CD14-positive monocyte (primary cell): ENCODE measurements at regions not wholly inside any gene's neighbourhood (a gene's known extent, or its start where the extent isn't known, plus 50 kb on each side); places are given as distances from the start of the nearest gene placed in this dataset.

Experiments used
- DNase-seq, 3 donors: peaks; one replicate each; pipeline ENCODE4 v3.0.0-alpha.2; 2011 to 2022
- H2AFZ ChIP-seq: 2 replicates; pipeline ENCODE4 v1.6.0; 2012; ENCODE audit warnings: mild to moderate bottlenecking, low read depth, low read length, inconsistent platforms; ENCODE audit not compliant: insufficient read depth, poor library complexity, severe bottlenecking
- H3K27ac ChIP-seq, 2 donors: 1 replicate in 1 of 2; 2 replicates in 1 of 2; pipeline ENCODE4 v1.5.1; 2012 to 2013; ENCODE audit warnings: low read length in 2 of 2, control low read depth in 1 of 2, inconsistent platforms in 1 of 2, low read depth in 1 of 2, mild to moderate bottlenecking in 1 of 2
- H3K27me3 ChIP-seq, 2 donors: one replicate each; pipeline versions ENCODE4 v1.6.0 to v1.6.1; 2011 to 2013; ENCODE audit warnings: low read length in 2 of 2; ENCODE audit not compliant: control insufficient read depth in 2 of 2, insufficient read depth in 2 of 2
- H3K36me3 ChIP-seq, 2 donors: replicated peaks in 1 of 2; 1 replicate in 1 of 2; 2 replicates in 1 of 2; pipeline versions ENCODE4 v1.5.1 to v1.6.1; 2012 to 2013; ENCODE audit warnings: low read length in 2 of 2, control low read depth in 1 of 2, inconsistent platforms in 1 of 2, mild to moderate bottlenecking in 1 of 2; ENCODE audit not compliant: insufficient read depth in 2 of 2, control insufficient read depth in 1 of 2
- H3K4me1 ChIP-seq, 2 donors: 1 replicate in 1 of 2; 2 replicates in 1 of 2; pipeline versions ENCODE4 v1.5.1 to v1.6.1; 2012 to 2013; ENCODE audit warnings: low read length in 2 of 2, control low read depth in 1 of 2, inconsistent platforms in 1 of 2, mild to moderate bottlenecking in 1 of 2, moderate library complexity in 1 of 2; ENCODE audit not compliant: insufficient read depth in 2 of 2, control insufficient read depth in 1 of 2
- H3K4me2 ChIP-seq: replicated peaks from 2 replicates; pipeline ENCODE3; 2012; ENCODE audit warnings: low read length, moderate library complexity, mild to moderate bottlenecking; ENCODE audit not compliant: poor library complexity, severe bottlenecking; ENCODE audit errors: extremely low read depth
- H3K4me3 ChIP-seq, 3 experiments: fragments of 200-600 bp in 1 of 3; sonication (generic) in 1 of 3; replicated peaks in 1 of 3; 1 replicate in 2 of 3; 2 replicates in 1 of 3; pipeline ENCODE4 v1.5.1; 2011 to 2013; ENCODE audit warnings: low read length in 3 of 3, mild to moderate bottlenecking in 3 of 3, control low read depth in 2 of 3, low read depth in 2 of 3, inconsistent platforms in 1 of 3, moderate library complexity in 1 of 3
- H3K79me2 ChIP-seq: 2 replicates; pipeline ENCODE4 v1.6.0; 2012; ENCODE audit warnings: mild to moderate bottlenecking, control low read depth, inconsistent platforms, low read length, moderate library complexity; ENCODE audit not compliant: insufficient read depth
- H3K9ac ChIP-seq: 2 replicates; pipeline ENCODE4 v1.6.0; 2017; ENCODE audit warnings: low read length, mild to moderate bottlenecking; ENCODE audit not compliant: insufficient read depth, poor library complexity, severe bottlenecking
- H3K9me3 ChIP-seq, 2 donors: replicated peaks in 1 of 2; 1 replicate in 1 of 2; 2 replicates in 1 of 2; pipeline versions ENCODE4 v1.5.1 to v1.6.1; 2012 to 2013; ENCODE audit warnings: low read length in 2 of 2, control low read depth in 1 of 2; ENCODE audit not compliant: control insufficient read depth in 1 of 2, insufficient read depth in 1 of 2
- H4K20me1 ChIP-seq: 2 replicates; pipeline ENCODE4 v1.6.0; 2012; ENCODE audit warnings: mild to moderate bottlenecking, low read length, control low read depth, moderate library complexity; ENCODE audit not compliant: insufficient read depth
- H3K27ac Mint-ChIP-seq, 7 donors: one replicate each; pipeline ENCODE4 v1.8.0; 2020; ENCODE audit warnings: mild to moderate bottlenecking in 7 of 7, mixed read lengths in 7 of 7, moderate library complexity in 6 of 7, inconsistent platforms in 2 of 7
- H3K27me3 Mint-ChIP-seq, 3 donors: one replicate each; pipeline ENCODE4 v1.8.0; 2021 to 2022; ENCODE audit warnings: low read depth in 3 of 3, mild to moderate bottlenecking in 3 of 3, mixed read lengths in 3 of 3, moderate library complexity in 3 of 3, inconsistent platforms in 1 of 3
- H3K36me3 Mint-ChIP-seq, 2 donors: one replicate each; pipeline ENCODE4 v1.8.0; 2020; ENCODE audit warnings: mixed read lengths in 2 of 2, inconsistent platforms in 1 of 2, mild to moderate bottlenecking in 1 of 2
- H3K4me1 Mint-ChIP-seq: one replicate; pipeline ENCODE4 v1.8.0; 2020; ENCODE audit warnings: mild to moderate bottlenecking, mixed read lengths
- H3K4me3 Mint-ChIP-seq, 2 donors: one replicate each; pipeline ENCODE4 v1.8.0; 2020; ENCODE audit warnings: mild to moderate bottlenecking in 2 of 2, mixed read lengths in 2 of 2, moderate library complexity in 1 of 2
- H3K9me3 Mint-ChIP-seq, 7 donors: one replicate each; pipeline ENCODE4 v1.8.0; 2020 to 2022; ENCODE audit warnings: mixed read lengths in 7 of 7, mild to moderate bottlenecking in 6 of 7, moderate library complexity in 6 of 7, inconsistent platforms in 2 of 7
- WGBS: methylation state at CpG from one replicate; pipeline ENCODE4 v1.1.5; 2013; ENCODE audit warnings: missing lambda C conversion rate; ENCODE audit not compliant: insufficient coverage; 5-methylcytosine and 5-hydroxymethylcytosine counted together
- intact Hi-C, 2 donors: fragments of 100-400 bp; cut with micrococcal nuclease; formaldehyde crosslinking; loops; one replicate each; pipeline versions ENCODE4 v1.15.0 to v1.15.1; 2023
- TF ChIP-seq, protein P1 (sequence below): fragments of 200-600 bp; IDR thresholded peaks from one replicate; pipeline ENCODE4 v1.8.0; 2022; ENCODE audit warnings: antibody characterized with exemption, mild to moderate bottlenecking

DNA sequence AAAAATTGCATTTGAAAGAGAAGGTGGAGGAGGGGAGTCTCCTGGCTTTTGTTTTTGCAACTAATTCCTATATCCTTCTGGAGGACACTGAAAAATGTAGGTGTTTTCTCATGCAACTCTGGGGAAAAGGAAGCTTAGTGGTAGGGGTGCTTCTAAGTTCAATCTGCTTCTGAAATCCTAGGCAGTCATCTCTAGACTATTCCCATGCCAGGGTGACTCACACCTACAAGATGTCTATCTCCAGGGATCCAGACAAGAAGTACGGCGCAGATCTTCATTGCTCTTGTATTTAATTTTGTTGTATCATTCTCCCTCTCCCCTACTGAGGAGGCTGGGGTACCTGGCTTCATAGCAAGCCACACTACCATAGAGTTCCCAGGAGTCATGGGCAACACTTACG lies 258.8 kb downstream of the PHF14 start:
- H3K27me3 ChIP-seq: no peaks in the 10 kb centered on the region
- H3K4me2 ChIP-seq: no peak overlapping the region
- no peaks in the 10 kb centered on the region for H3K79me2 ChIP-seq
- Mint-ChIP-seq H3K9me3 (peaks cover 0 to 8% (median 6%) of the 10 kb centered on the region in 7 donors), H3K27ac (no peak overlapping the region), H3K4me3 (no peak overlapping the region), H3K4me1 (peaks cover 3% of the 10 kb centered on the region), H3K27me3 (no peaks in the 10 kb centered on the region), H3K36me3 (no peaks in the 10 kb centered on the region)
- H3K9ac ChIP-seq: no peak overlapping the region
- intact Hi-C loops: no loop called here
- no peak overlapping the region for H2AFZ ChIP-seq
- TF ChIP-seq, protein P1, sequence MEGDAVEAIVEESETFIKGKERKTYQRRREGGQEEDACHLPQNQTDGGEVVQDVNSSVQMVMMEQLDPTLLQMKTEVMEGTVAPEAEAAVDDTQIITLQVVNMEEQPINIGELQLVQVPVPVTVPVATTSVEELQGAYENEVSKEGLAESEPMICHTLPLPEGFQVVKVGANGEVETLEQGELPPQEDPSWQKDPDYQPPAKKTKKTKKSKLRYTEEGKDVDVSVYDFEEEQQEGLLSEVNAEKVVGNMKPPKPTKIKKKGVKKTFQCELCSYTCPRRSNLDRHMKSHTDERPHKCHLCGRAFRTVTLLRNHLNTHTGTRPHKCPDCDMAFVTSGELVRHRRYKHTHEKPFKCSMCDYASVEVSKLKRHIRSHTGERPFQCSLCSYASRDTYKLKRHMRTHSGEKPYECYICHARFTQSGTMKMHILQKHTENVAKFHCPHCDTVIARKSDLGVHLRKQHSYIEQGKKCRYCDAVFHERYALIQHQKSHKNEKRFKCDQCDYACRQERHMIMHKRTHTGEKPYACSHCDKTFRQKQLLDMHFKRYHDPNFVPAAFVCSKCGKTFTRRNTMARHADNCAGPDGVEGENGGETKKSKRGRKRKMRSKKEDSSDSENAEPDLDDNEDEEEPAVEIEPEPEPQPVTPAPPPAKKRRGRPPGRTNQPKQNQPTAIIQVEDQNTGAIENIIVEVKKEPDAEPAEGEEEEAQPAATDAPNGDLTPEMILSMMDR: no peak
- no peaks in the 10 kb centered on the region for H3K4me1 ChIP-seq
- DNase-seq: no peak
- no peak overlapping the region for H3K4me3 ChIP-seq
- no peaks in the 10 kb centered on the region for H3K9me3 ChIP-seq
- no peaks in the 10 kb centered on the region for H3K36me3 ChIP-seq
- no CpG with 5 or more reads among the region's 3 CpGs for WGBS
- no peaks in the 10 kb centered on the region for H4K20me1 ChIP-seq
- no peak overlapping the region for H3K27ac ChIP-seq

DNA sequence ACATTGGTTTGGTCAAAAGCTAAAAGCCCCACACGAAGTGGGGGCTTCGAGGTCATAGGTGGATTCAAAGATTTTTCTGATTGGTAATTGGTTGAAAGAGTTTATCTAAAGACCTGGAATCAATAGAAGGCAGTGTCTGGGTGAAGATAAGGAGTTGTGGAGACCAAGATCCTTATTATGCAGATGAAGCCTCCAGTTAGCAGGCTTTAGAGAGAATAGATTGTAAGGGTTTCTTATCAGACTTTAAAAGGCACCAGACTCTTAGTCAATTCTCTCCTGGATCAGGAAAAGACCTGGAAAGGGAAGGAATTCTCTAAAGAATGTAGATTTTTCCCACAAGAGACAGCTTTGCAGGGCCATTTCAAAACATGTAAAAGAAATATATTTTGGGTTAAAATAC lies 260.2 kb downstream of the PHF14 start:
- peaks cover 0 to 3% (median 0%) of the 10 kb centered on the region in 3 donors for H3K27me3 Mint-ChIP-seq
- intact Hi-C loops: no loop called here
- no peak overlapping the region for H3K4me2 ChIP-seq

More for the DNA sequence above, 260.2 kb downstream of the PHF14 start:
- no peak overlapping the region for H2AFZ ChIP-seq
- H3K27ac ChIP-seq: no peak overlapping the region
- no peaks in the 10 kb centered on the region for H3K4me1 Mint-ChIP-seq
- H4K20me1 ChIP-seq: no peaks in the 10 kb centered on the region
- H3K36me3 Mint-ChIP-seq: no peaks in the 10 kb centered on the region
- no peaks in the 10 kb centered on the region for H3K9me3 ChIP-seq
- no peak overlapping the region for H3K9ac ChIP-seq
- no peaks in the 10 kb centered on the region for H3K79me2 ChIP-seq
- no peaks in the 10 kb centered on the region for H3K4me1 ChIP-seq
- WGBS: 78% methylated on average over 2 of the region's 2 CpGs
- H3K36me3 ChIP-seq: no peaks in the 10 kb centered on the region
- no peak for DNase-seq
- no peak overlapping the region for H3K27ac Mint-ChIP-seq
- H3K4me3 Mint-ChIP-seq: no peak overlapping the region
- TF ChIP-seq, protein P1: no peak
- no peaks in the 10 kb centered on the region for H3K27me3 ChIP-seq
- H3K9me3 Mint-ChIP-seq: peaks cover 0 to 8% (median 6%) of the 10 kb centered on the region in 7 donors
- H3K4me3 ChIP-seq: no peak overlapping the region
